ENCODE measurements at regions not wholly inside any gene's neighbourhood (a gene's known extent, or its start where the extent isn't known, plus 50 kb on each side); places are given as distances from the start of the nearest gene placed in this dataset.

- TF ChIP-seq REST (IDR thresholded peaks at IDR 0.05; ENCODE audit: borderline replicate concordance) (no peak), TAF1 (IDR thresholded peaks at IDR 0.05; ENCODE audit: low read depth) (no peak), CTCF (IDR thresholded peaks at IDR 0.05; ENCODE audit: poor library complexity, severe bottlenecking) (no peak), EZH2 (IDR thresholded peaks at IDR 0.05; ENCODE audit: borderline replicate concordance, insufficient read depth, low read length, poor library complexity, severe bottlenecking) (no peak), SMC3 (conservative IDR thresholded peaks at IDR 0.05; ENCODE audit: poor library complexity) (no peak), EP300 (conservative IDR thresholded peaks at IDR 0.05; ENCODE audit: poor library complexity, severe bottlenecking) (no peak), POLR2AphosphoS5 (IDR thresholded peaks at IDR 0.05) (no peak), MXI1 (conservative IDR thresholded peaks at IDR 0.05; ENCODE audit: poor library complexity, severe bottlenecking) (no peak)
These were observed 67.1 kb upstream of the HS3ST1 start for GRCh38 chr4:11495818-11496217.
